Neural crest cell (in vitro differentiated cells): ENCODE measurements at regions not wholly inside any gene's neighbourhood (a gene's known extent, or its start where the extent isn't known, plus 50 kb on each side); places are given as distances from the start of the nearest gene placed in this dataset.

Experiments used
- DNase-seq: peaks from one replicate; pipeline ENCODE4 v3.0.0; 2021; ENCODE audit warnings: low read depth, mixed read lengths, low spot score
- H3K27ac Mint-ChIP-seq: one replicate; pipeline ENCODE4 v1.8.0; 2021; ENCODE audit warnings: mild to moderate bottlenecking, mixed read lengths; ENCODE audit not compliant: unreplicated experiment
- H3K27me3 Mint-ChIP-seq: 2 replicates; pipeline ENCODE4 v1.8.0; 2021; ENCODE audit warnings: low read depth, mild to moderate bottlenecking, mixed read lengths
- H3K36me3 Mint-ChIP-seq: 2 replicates; pipeline ENCODE4 v1.8.0; 2021; ENCODE audit warnings: low read depth, mild to moderate bottlenecking, mixed read lengths
- H3K4me1 Mint-ChIP-seq: 2 replicates; pipeline ENCODE4 v1.8.0; 2021; ENCODE audit warnings: mixed read lengths
- H3K4me3 Mint-ChIP-seq: one replicate; pipeline ENCODE4 v1.8.0; 2021; ENCODE audit warnings: mild to moderate bottlenecking, mixed read lengths
- H3K9me3 Mint-ChIP-seq: 2 replicates; pipeline ENCODE4 v1.8.0; 2021; ENCODE audit warnings: mixed read lengths
- TF ChIP-seq, protein P1 (sequence below): fragments of 200-600 bp; sonication (generic); conservative IDR thresholded peaks from 2 replicates; pipeline ENCODE4 v1.5.0; 2021; ENCODE audit warnings: antibody characterized with exemption, mild to moderate bottlenecking

DNA sequence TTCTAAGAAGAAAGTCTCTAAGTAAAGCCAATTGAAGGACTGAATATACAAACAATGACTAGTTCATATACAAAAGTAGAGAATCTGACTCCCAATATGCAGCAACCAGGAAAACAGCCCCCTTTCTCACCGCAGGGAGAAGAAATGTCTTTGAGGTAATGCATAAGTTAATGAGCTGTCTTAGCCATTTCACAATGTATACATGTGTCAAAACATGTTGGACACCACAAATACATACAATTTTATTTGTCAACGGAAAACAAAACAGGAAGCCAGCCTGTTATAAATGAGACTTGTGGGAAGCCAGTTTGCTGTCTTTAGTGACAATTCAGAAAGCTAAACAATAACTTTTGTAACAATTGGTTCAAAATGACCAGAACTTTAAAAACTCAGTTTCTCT is 389.2 kb downstream of the CBLN2 start:
- no peak overlapping the region for H3K4me3 Mint-ChIP-seq
- H3K36me3 Mint-ChIP-seq, result no peaks in the 10 kb centered on the region
- no peaks in the 10 kb centered on the region for H3K4me1 Mint-ChIP-seq
- TF ChIP-seq, protein P1, sequence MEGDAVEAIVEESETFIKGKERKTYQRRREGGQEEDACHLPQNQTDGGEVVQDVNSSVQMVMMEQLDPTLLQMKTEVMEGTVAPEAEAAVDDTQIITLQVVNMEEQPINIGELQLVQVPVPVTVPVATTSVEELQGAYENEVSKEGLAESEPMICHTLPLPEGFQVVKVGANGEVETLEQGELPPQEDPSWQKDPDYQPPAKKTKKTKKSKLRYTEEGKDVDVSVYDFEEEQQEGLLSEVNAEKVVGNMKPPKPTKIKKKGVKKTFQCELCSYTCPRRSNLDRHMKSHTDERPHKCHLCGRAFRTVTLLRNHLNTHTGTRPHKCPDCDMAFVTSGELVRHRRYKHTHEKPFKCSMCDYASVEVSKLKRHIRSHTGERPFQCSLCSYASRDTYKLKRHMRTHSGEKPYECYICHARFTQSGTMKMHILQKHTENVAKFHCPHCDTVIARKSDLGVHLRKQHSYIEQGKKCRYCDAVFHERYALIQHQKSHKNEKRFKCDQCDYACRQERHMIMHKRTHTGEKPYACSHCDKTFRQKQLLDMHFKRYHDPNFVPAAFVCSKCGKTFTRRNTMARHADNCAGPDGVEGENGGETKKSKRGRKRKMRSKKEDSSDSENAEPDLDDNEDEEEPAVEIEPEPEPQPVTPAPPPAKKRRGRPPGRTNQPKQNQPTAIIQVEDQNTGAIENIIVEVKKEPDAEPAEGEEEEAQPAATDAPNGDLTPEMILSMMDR, result no peak
- no peak overlapping the region for H3K27ac Mint-ChIP-seq
- no peaks in the 10 kb centered on the region for H3K9me3 Mint-ChIP-seq
- H3K27me3 Mint-ChIP-seq, result no peaks in the 10 kb centered on the region
- no peak for DNase-seq

DNA sequence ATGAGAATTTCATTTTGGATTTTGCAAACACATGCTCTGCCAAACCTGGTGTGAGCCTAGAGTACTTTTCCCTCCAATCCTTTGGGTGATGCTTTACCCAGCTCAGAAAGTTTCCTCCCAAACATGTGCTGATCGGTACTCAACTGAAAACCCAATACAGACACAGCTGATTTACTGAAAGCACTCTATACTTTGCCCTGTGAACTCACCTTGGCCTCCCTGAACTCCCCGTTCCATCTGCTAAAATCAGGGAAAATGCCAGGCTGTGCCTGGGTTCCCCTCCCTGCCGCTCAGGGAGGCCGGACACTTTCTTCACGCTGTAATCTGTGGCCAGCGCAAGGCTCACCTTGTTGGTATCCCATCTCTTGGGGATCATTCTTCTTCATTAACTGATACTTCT is 391.2 kb downstream of the CBLN2 start:
- H3K4me3 Mint-ChIP-seq, result no peak overlapping the region
- no peak overlapping the region for H3K27ac Mint-ChIP-seq
- TF ChIP-seq, protein P1, result no peak
- no peaks in the 10 kb centered on the region for H3K36me3 Mint-ChIP-seq
- no peak for DNase-seq
- no peaks in the 10 kb centered on the region for H3K27me3 Mint-ChIP-seq
- peaks cover 3% of the 10 kb centered on the region for H3K9me3 Mint-ChIP-seq
- no peaks in the 10 kb centered on the region for H3K4me1 Mint-ChIP-seq

DNA sequence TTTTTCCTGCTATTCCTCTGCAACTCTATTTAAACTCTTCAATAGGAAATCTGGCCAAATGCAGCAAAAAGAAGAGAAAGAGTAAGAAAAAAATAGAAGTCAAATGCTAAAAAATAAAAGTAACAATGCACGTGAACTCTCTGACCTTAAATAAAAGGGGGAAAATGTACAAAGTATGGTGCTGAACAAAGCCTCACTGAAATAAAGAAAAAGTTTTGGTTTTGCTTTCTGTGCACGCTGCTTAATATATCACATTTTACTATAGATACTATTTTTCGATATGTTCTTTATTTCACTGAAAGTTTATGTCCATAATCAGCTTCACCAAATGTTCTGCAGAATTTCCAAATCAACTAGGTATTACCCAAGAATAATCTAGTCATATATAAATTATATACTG is 396.3 kb downstream of the CBLN2 start:
- no peaks in the 10 kb centered on the region for H3K36me3 Mint-ChIP-seq
- no peak overlapping the region for H3K4me3 Mint-ChIP-seq
- no peaks in the 10 kb centered on the region for H3K4me1 Mint-ChIP-seq
- peaks cover 3% of the 10 kb centered on the region for H3K9me3 Mint-ChIP-seq
- DNase-seq, result no peak
- no peaks in the 10 kb centered on the region for H3K27me3 Mint-ChIP-seq
- TF ChIP-seq, protein P1, result no peak
- no peak overlapping the region for H3K27ac Mint-ChIP-seq

DNA sequence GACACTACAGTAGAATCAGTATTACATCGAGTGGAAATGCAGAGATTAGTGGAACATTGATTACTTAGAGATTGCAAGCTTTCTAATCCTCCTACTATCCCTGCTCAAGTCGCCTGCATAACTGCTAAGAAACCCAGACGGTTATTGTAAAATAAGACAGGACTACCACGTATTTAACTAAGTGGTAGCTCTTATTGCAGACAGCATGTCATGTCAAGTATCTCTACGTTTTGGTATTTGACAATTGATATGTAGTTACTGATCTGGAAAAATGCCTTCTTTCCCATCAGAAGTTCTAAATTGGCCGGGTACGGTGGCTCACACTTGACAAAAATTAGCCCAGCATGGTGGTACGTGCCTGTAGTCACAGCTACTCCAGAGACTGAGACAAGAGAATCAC is 404.1 kb downstream of the CBLN2 start:
- Mint-ChIP-seq H3K36me3 (no peaks in the 10 kb centered on the region), H3K27me3 (no peaks in the 10 kb centered on the region), H3K4me3 (no peak overlapping the region), H3K27ac (no peak overlapping the region), H3K4me1 (no peaks in the 10 kb centered on the region), H3K9me3 (peaks cover 3% of the 10 kb centered on the region)
- TF ChIP-seq, protein P1, result no peak
- no peak for DNase-seq

DNA sequence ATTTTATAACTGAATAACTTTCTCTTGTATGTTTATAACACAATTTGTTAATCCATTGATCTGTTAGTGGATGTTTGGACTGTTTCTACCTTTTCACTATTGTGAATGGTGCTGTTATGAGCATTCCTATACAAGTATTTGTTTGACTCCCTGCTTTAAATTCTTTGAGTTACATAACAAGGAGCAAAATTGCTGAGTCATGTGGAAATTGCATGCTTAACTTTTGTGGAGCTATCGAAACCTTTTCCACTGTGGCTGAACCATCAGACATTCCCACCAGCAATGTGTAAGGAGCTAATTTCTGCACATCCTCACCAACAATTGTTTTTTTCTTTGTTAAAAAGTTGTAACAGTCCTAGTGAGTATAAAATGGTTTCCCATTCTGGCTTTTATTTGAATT is 415.5 kb downstream of the CBLN2 start:
- Mint-ChIP-seq H3K9me3 (peaks cover 3% of the 10 kb centered on the region), H3K4me3 (no peak overlapping the region), H3K4me1 (no peaks in the 10 kb centered on the region), H3K36me3 (no peaks in the 10 kb centered on the region), H3K27me3 (no peaks in the 10 kb centered on the region), H3K27ac (no peak overlapping the region)
- DNase-seq, result no peak
- TF ChIP-seq, protein P1, result no peak

DNA sequence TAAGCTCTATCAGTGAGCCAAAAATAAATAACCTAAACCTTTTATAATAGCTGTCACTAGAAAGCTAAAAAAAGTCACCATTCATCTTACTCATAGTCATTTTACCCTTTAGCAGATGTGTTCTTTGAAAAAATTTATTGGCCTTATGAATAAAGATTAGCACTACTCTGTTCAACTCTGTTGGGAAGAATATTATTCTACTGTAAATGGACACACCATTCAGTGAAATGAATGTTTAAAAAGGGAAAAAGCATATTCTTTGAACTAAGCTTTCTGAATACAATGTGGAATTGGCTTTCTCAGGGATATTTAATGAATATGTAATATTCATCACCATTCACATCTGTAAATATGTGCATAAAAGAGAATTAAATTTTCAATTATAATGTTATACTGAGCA is 422.0 kb downstream of the CBLN2 start:
- Mint-ChIP-seq H3K9me3 (peaks cover 7% of the 10 kb centered on the region), H3K4me1 (no peaks in the 10 kb centered on the region), H3K27me3 (no peaks in the 10 kb centered on the region), H3K27ac (no peak overlapping the region), H3K4me3 (no peak overlapping the region), H3K36me3 (no peaks in the 10 kb centered on the region)
- DNase-seq, result no peak
- TF ChIP-seq, protein P1, result no peak
